Brain microvascular endothelial cell (primary cell): ENCODE measurements at regions not wholly inside any gene's neighbourhood (a gene's known extent, or its start where the extent isn't known, plus 50 kb on each side); places are given as distances from the start of the nearest gene placed in this dataset.
A peak's percentile ranks its signal among the peaks of the same experiment; 100 is the strongest.

Experiments used
- DNase-seq: peaks from one replicate; pipeline ENCODE4 v3.0.0-alpha.2; 2020
- H3K27ac ChIP-seq: fragments of 250-450 bp; sonication (Bioruptor Pico); 2 replicates; pipeline ENCODE4 v1.5.1; 2020; ENCODE audit warnings: mild to moderate bottlenecking, moderate library complexity
- H3K27me3 ChIP-seq: fragments of 250-450 bp; sonication (Bioruptor Pico); replicated peaks from 2 replicates; pipeline ENCODE4 v1.5.1; 2020; ENCODE audit warnings: mild to moderate bottlenecking
- H3K36me3 ChIP-seq: fragments of 250-450 bp; sonication (Bioruptor Pico); replicated peaks from 2 replicates; pipeline ENCODE4 v1.5.1; 2020; ENCODE audit warnings: mild to moderate bottlenecking
- H3K4me3 ChIP-seq: 2 replicates; pipeline ENCODE4 v1.5.1; 2011; ENCODE audit warnings: low read depth, mild to moderate bottlenecking, control low read depth, low read length, moderate library complexity
- in situ Hi-C: cut with HindIII; loops from 2 replicates; pipeline ENCODE4 v1.10.0; 2017; ENCODE audit warnings: low sequenced_read_pairs, low pct_ligation_motif_present
- TF ChIP-seq, protein P1 (sequence below): IDR thresholded peaks from 2 replicates; pipeline ENCODE4 v1.5.1; 2011; ENCODE audit warnings: low read depth, mild to moderate bottlenecking, moderate library complexity, low read length, control low read depth, inconsistent platforms; ENCODE audit errors: missing control alignments

DNA sequence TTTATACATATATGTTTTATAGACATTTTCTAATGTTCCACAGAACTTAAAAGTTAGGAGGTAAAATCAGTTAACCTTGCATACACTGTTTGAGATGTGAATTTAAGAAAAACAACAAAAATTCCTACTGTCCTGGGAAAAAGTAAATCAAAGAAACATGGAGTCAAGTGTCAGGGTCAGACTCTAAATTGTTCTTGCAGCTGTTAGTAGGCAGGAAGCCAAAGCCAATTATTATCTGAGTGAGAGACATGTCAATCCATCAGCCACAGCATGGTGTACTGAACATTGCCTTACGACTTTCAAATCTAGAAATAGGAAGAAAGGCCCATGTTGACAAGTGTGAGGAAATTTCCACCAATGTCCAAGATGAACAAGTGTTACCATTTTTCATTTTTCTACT, 461.2 kb upstream of the MBL2 start:
- TF ChIP-seq, protein P1, sequence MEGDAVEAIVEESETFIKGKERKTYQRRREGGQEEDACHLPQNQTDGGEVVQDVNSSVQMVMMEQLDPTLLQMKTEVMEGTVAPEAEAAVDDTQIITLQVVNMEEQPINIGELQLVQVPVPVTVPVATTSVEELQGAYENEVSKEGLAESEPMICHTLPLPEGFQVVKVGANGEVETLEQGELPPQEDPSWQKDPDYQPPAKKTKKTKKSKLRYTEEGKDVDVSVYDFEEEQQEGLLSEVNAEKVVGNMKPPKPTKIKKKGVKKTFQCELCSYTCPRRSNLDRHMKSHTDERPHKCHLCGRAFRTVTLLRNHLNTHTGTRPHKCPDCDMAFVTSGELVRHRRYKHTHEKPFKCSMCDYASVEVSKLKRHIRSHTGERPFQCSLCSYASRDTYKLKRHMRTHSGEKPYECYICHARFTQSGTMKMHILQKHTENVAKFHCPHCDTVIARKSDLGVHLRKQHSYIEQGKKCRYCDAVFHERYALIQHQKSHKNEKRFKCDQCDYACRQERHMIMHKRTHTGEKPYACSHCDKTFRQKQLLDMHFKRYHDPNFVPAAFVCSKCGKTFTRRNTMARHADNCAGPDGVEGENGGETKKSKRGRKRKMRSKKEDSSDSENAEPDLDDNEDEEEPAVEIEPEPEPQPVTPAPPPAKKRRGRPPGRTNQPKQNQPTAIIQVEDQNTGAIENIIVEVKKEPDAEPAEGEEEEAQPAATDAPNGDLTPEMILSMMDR: no peak
- Histone ChIP-seq H3K27ac (no peak overlapping the region), H3K4me3 (no peak overlapping the region), H3K27me3 (no peaks in the 10 kb centered on the region), H3K36me3 (no peaks in the 10 kb centered on the region)
- in situ Hi-C loops: no loop called here
- no peak for DNase-seq

DNA sequence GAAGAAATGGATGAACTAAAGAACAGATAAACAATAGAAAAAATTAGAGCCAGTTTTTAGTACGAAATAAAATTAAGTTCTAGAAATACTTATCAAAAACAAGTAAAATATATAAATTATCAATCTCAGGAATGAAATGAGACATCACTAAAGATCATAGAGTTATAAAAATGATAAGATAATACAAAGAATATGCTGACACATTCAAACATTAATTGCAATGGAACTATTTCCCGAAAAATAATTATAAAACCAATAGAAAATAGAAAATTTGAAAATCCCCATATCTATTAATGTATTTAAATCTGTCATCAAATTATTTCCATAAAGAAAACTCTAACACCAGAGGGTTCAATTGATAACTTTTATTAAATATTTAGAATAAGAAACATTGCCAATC, 458.1 kb upstream of the MBL2 start:
- DNase-seq: no peak
- in situ Hi-C loops: no loop called here

DNA sequence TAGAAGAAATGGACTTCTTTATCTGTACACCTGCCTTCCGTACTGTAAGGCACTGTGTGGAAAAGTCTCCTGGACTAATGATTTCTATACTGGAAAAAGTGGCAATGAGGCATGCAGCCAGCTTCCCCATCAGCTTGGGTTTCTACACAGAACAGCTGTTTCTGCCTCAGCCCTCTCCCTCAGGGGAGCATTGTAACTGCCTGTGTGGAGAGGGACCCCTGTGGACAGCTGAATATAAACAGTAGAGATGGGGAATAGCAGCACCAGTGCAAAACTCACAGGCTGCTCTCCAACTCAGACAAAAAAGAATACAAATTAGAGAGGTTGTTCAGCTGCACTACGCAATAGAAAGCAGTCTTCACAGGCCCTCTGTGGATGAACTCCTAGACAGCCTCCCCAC, 451.3 kb upstream of the MBL2 start:
- no peak overlapping the region for H3K4me3 ChIP-seq
- in situ Hi-C loops: no loop called here
- TF ChIP-seq, protein P1: no peak
- H3K27me3 ChIP-seq: no peaks in the 10 kb centered on the region
- no peaks in the 10 kb centered on the region for H3K36me3 ChIP-seq
- no peak for DNase-seq
- no peak overlapping the region for H3K27ac ChIP-seq

More for the DNA sequence above, 458.1 kb upstream of the MBL2 start:
- Histone ChIP-seq H3K27ac (no peak overlapping the region), H3K27me3 (no peaks in the 10 kb centered on the region), H3K4me3 (no peak overlapping the region), H3K36me3 (no peaks in the 10 kb centered on the region)
- TF ChIP-seq, protein P1: no peak

DNA sequence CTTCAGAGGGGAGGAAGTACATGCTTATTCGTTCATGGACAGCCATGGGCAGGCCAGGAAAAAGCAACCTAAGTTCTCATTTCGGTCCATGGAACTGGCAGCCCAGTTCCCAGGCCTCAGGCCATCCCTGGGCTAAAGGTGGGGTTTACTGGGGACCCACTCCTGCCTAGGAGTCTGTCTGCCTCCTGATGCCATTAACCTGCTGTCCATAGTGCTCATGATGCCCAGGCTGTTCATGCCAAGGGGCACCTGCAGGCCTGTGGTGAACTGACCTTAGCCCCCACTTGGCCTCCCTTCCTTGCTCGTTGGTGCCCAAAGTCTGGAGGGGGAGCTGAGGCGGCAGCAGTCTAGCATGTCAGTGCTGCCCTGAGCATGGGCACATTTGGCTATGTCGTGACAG, 450.2 kb upstream of the MBL2 start:
- no peak overlapping the region for H3K27ac ChIP-seq
- no peak overlapping the region for H3K4me3 ChIP-seq
- DNase-seq: no peak
- TF ChIP-seq, protein P1: no peak
- H3K27me3 ChIP-seq: no peaks in the 10 kb centered on the region
- H3K36me3 ChIP-seq: no peaks in the 10 kb centered on the region
- in situ Hi-C loops: no loop called here

DNA sequence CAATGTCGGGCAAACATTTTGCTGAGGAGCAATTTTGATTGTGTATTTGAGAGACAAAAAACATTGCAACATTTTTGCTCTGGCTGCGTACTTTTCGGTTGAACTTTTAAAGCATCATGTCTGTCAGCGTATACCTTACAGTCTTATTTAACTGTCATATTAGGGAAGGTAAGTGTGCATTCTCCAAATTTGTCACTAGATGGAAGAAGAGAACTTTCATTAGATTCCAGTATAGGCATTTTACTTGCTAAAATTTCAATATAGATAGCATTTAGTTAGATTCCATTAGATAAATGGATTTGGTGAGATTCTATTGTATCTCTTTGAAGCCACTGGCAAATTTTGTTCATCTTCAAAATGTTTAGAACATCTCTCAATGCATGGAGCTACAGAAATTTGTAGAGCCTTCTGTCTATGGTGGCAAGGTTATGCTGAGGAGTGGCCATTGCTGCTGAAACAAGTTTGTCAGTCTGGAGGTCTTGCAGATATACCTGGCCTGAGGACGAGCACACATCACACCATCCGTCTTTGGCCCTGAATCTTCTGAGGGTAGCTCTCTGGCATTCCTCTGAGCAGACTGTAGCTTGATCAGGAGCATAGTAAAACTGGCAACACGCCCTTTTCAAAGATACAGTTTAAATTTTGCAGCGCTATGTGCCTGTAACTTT, 437.5 kb upstream of the MBL2 start:
- no peak for DNase-seq
- no peaks in the 10 kb centered on the region for H3K27me3 ChIP-seq
- no peak overlapping the region for H3K27ac ChIP-seq
- in situ Hi-C loops: no loop called here
- H3K36me3 ChIP-seq: no peaks in the 10 kb centered on the region
- TF ChIP-seq, protein P1: peak; percentile 15
- no peak overlapping the region for H3K4me3 ChIP-seq

DNA sequence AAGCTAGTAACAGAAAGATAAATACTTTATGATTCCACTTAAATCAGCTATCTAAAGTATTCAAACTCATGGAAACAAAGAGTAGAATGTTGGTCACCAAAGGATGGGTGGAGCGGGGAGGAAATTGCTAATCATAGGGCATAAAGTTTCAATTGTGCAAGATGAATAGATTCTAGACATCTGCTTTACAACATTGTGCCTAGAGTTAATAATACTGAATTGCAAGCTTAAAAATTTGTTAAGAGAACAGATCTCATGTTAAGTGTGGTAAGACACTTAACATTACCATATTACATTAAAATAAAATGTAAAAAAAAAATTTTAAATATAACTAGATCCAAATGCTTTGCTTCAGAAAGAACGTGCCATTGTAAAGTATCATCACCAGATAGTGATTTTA, 411.1 kb upstream of the MBL2 start:
- Histone ChIP-seq H3K36me3 (no peaks in the 10 kb centered on the region), H3K4me3 (no peak overlapping the region), H3K27ac (no peak overlapping the region), H3K27me3 (no peaks in the 10 kb centered on the region)
- in situ Hi-C loops: no loop called here
- TF ChIP-seq, protein P1: no peak
- DNase-seq: no peak
